Progenitor cell of endocrine pancreas (in vitro differentiated cells): ENCODE measurements at regions not wholly inside any gene's neighbourhood (a gene's known extent, or its start where the extent isn't known, plus 50 kb on each side); places are given as distances from the start of the nearest gene placed in this dataset. TPM values are rescaled to one million over a fixed set of nuclear protein-coding genes. Genes with fewer than 3 reads are reported as not detected.

Experiments used
- DNase-seq: peaks from one replicate; pipeline ENCODE4 v3.0.0; 2021; ENCODE audit warnings: low spot score; ENCODE audit not compliant: unreplicated experiment
- H3K27ac Mint-ChIP-seq: 2 replicates; pipeline ENCODE4 v1.8.0; 2021; ENCODE audit warnings: mild to moderate bottlenecking, moderate library complexity, mixed read lengths
- H3K27me3 Mint-ChIP-seq: 2 replicates; pipeline ENCODE4 v1.8.0; 2021; ENCODE audit warnings: mixed read lengths
- H3K36me3 Mint-ChIP-seq: 2 replicates; pipeline ENCODE4 v1.8.0; 2022; ENCODE audit warnings: mixed read lengths; ENCODE audit not compliant: insufficient read depth
- H3K4me1 Mint-ChIP-seq: 2 replicates; pipeline ENCODE4 v1.8.0; 2021; ENCODE audit warnings: low read depth, mixed read lengths
- H3K4me3 Mint-ChIP-seq: 2 replicates; pipeline ENCODE4 v1.8.0; 2021; ENCODE audit warnings: low read depth, mild to moderate bottlenecking, moderate library complexity, mixed read lengths
- H3K9me3 Mint-ChIP-seq: 2 replicates; pipeline ENCODE4 v1.8.0; 2021; ENCODE audit warnings: low read depth, mixed read lengths
- CTCF ChIP-seq: fragments of 200-600 bp; sonication (generic); IDR thresholded peaks from one replicate; pipeline ENCODE4 v1.5.0; 2021; ENCODE audit warnings: antibody characterized with exemption, mild to moderate bottlenecking; ENCODE audit not compliant: unreplicated experiment
- microRNA-seq: library from miRNA; unstranded; fragments of <30 nt; microRNA quantifications from one replicate; pipeline ENCODE4 v1.1.0, GENCODE V29; 2020; ENCODE audit warnings: borderline number of aligned reads; ENCODE audit not compliant: unreplicated experiment

GRCh38 chr6:132003516-132004178, 52.5 kb upstream of the CCN2 start:
- H3K4me3 Mint-ChIP-seq: no peak overlapping the region
- TF ChIP-seq CTCF: no peak
- H3K27me3 Mint-ChIP-seq: no peaks in the 10 kb centered on the region
- peaks cover 12% of the 10 kb centered on the region for H3K9me3 Mint-ChIP-seq
- no peak overlapping the region for H3K27ac Mint-ChIP-seq
- H3K36me3 Mint-ChIP-seq: no peaks in the 10 kb centered on the region
- no peak for DNase-seq
- H3K4me1 Mint-ChIP-seq: peaks cover 5% of the 10 kb centered on the region

Small RNA genes lying in the stretch of these regions (microRNA-seq; reads per million reads assigned to microRNA genes)
- gene MIR548AJ1: not detected
